Pons (tissue), 1 donor: ENCODE measurements at regions not wholly inside any gene's neighbourhood (a gene's known extent, or its start where the extent isn't known, plus 50 kb on each side); places are given as distances from the start of the nearest gene placed in this dataset.

ENCODE experiments used
- DNase-seq: peaks from one replicate; pipeline ENCODE4 v3.0.0-alpha.2; 2016; ENCODE audit warnings: low spot score

- DNase-seq, result no peak
Measured at GRCh38 chr16:26658486-26658885, 408.2 kb upstream of the C16orf82 start.

- DNase-seq, result no peak
Measured at GRCh38 chr16:26658915-26659314, 407.8 kb upstream of the C16orf82 start.

GRCh38 chr16:26664086-26664485, 402.6 kb upstream of the C16orf82 start:
- no peak for DNase-seq

- no peak for DNase-seq
Measured at GRCh38 chr16:26665166-26665939, 401.4 kb upstream of the C16orf82 start.

GRCh38 chr16:26666486-26666885, 400.2 kb upstream of the C16orf82 start:
- no peak for DNase-seq

- DNase-seq, result no peak
Measured at GRCh38 chr16:26667307-26667706, 399.4 kb upstream of the C16orf82 start.

GRCh38 chr16:26668026-26668425, 398.7 kb upstream of the C16orf82 start:
- no peak for DNase-seq

GRCh38 chr16:26672206-26672605, 394.5 kb upstream of the C16orf82 start:
- no peak for DNase-seq

GRCh38 chr16:26673011-26673410, 393.7 kb upstream of the C16orf82 start:
- no peak for DNase-seq

GRCh38 chr16:26680671-26681070, 386.1 kb upstream of the C16orf82 start:
- DNase-seq, result no peak

GRCh38 chr16:26688105-26688504, 378.6 kb upstream of the C16orf82 start:
- peak; percentile 98 for DNase-seq

- peak; percentile 20 for DNase-seq
Measured at GRCh38 chr16:26688699-26689098, 378.0 kb upstream of the C16orf82 start.

- no peak for DNase-seq
Measured at GRCh38 chr16:26692658-26693057, 374.1 kb upstream of the C16orf82 start.

- DNase-seq, result no peak
Measured at GRCh38 chr16:26697807-26698206, 368.9 kb upstream of the C16orf82 start.

- DNase-seq, result no peak
Measured at GRCh38 chr16:26700250-26700649, 366.5 kb upstream of the C16orf82 start.

- DNase-seq, result no peak
Measured at GRCh38 chr16:26701243-26701886, 365.4 kb upstream of the C16orf82 start.

GRCh38 chr16:26705346-26705745, 361.4 kb upstream of the C16orf82 start:
- no peak for DNase-seq

- DNase-seq, result no peak
Measured at GRCh38 chr16:26708428-26708827, 358.3 kb upstream of the C16orf82 start.

GRCh38 chr16:26709175-26709574, 357.6 kb upstream of the C16orf82 start:
- DNase-seq, result no peak

- no peak for DNase-seq
Measured at GRCh38 chr16:26709754-26710153, 357.0 kb upstream of the C16orf82 start.

GRCh38 chr16:26710450-26710849, 356.3 kb upstream of the C16orf82 start:
- DNase-seq, result no peak

GRCh38 chr16:26712876-26713275, 353.9 kb upstream of the C16orf82 start:
- no peak for DNase-seq

- DNase-seq, result no peak
Measured at GRCh38 chr16:26715969-26716368, 350.8 kb upstream of the C16orf82 start.

GRCh38 chr16:26717826-26718225, 348.9 kb upstream of the C16orf82 start:
- no peak for DNase-seq
